B cell (primary cell): ENCODE measurements at regions not wholly inside any gene's neighbourhood (a gene's known extent, or its start where the extent isn't known, plus 50 kb on each side); places are given as distances from the start of the nearest gene placed in this dataset.

Source experiments
- ATAC-seq: fragments of 200-7000 bp; cut with Tn5 transposase; one replicate; pipeline ENCODE4 v1.10.0; 2021; ENCODE audit warnings: low read depth, mild to moderate bottlenecking, moderate number of reproducible peaks, moderate library complexity
- CTCF ChIA-PET: fragments of 350-600 bp; sonication (Branson Sonifier 250); formaldehyde crosslinking; loops from one replicate; lab custom pipeline; 2021; ENCODE audit warnings: antibody characterized with exemption, inconsistent platforms; lab: Charles Lee
- POLR2A ChIA-PET: fragments of 350-600 bp; sonication (Branson Sonifier 250); formaldehyde crosslinking; loops from one replicate; lab custom pipeline; 2021; ENCODE audit warnings: antibody characterized with exemption; lab: Charles Lee
- DNase-seq: peaks from one replicate; pipeline ENCODE4 v3.0.0; 2013
- H2AFZ ChIP-seq: 2 replicates; pipeline ENCODE4 v1.6.1; 2012; ENCODE audit warnings: mild to moderate bottlenecking, low read depth, low read length; ENCODE audit not compliant: insufficient read depth, poor library complexity, severe bottlenecking
- H3K27ac ChIP-seq, 2 donors: 1 replicate in 1 of 2; 2 replicates in 1 of 2; pipeline ENCODE4 v1.5.1; 2012 to 2013; ENCODE audit warnings: low read length in 2 of 2, mild to moderate bottlenecking in 2 of 2, moderate library complexity in 1 of 2
- H3K27me3 ChIP-seq, 4 experiments: fragments of 200-600 bp in 1 of 4; sonication (generic) in 1 of 4; replicated peaks in 1 of 4; 1 replicate in 2 of 4; 2 replicates in 2 of 4; pipeline versions ENCODE4 v1.6.1 to v1.7.0; 2013 to 2016; ENCODE audit warnings: low read length in 3 of 4, mild to moderate bottlenecking in 2 of 4, mixed read lengths in 1 of 4, moderate library complexity in 1 of 4; ENCODE audit not compliant: insufficient read depth in 4 of 4, control insufficient read depth in 3 of 4; ENCODE audit errors: control extremely low read depth in 1 of 4
- H3K36me3 ChIP-seq, 2 experiments: replicated peaks in 1 of 2; 1 replicate in 1 of 2; 2 replicates in 1 of 2; pipeline versions ENCODE4 v1.6.1 to v1.7.1; 2013; ENCODE audit warnings: low read length in 1 of 2; ENCODE audit not compliant: insufficient read depth in 2 of 2, control insufficient read depth in 1 of 2; ENCODE audit errors: control extremely low read depth in 1 of 2, extremely low read depth in 1 of 2
- H3K4me1 ChIP-seq, 2 donors: fragments of 200-600 bp in 1 of 2; sonication (generic) in 1 of 2; 1 replicate in 1 of 2; 2 replicates in 1 of 2; pipeline versions ENCODE4 v1.5.1 to v1.6.1; 2013 to 2017; ENCODE audit warnings: low read length in 2 of 2; ENCODE audit not compliant: control insufficient read depth in 2 of 2, insufficient read depth in 2 of 2
- H3K4me2 ChIP-seq: replicated peaks from 2 replicates; pipeline ENCODE3; 2012; ENCODE audit warnings: mild to moderate bottlenecking, low read depth, low read length; ENCODE audit not compliant: poor library complexity, severe bottlenecking
- H3K4me3 ChIP-seq, 5 experiments: fragments of 200-600 bp in 1 of 5; sonication (generic) in 1 of 5; 1 replicate in 3 of 5; 2 replicates in 2 of 5; pipeline versions ENCODE4 v1.5.1 to v1.7.0; 2011 to 2016; ENCODE audit warnings: low read length in 4 of 5, mild to moderate bottlenecking in 4 of 5, low read depth in 2 of 5, control low read depth in 1 of 5, moderate library complexity in 1 of 5; ENCODE audit not compliant: insufficient read depth in 1 of 5; ENCODE audit errors: control extremely low read depth in 1 of 5, extremely low read depth in 1 of 5
- H3K79me2 ChIP-seq: fragments of 200-600 bp; sonication (generic); one replicate; pipeline ENCODE4 v1.6.0; 2016; ENCODE audit warnings: low read length; ENCODE audit not compliant: control insufficient read depth, insufficient read depth
- H3K9ac ChIP-seq: fragments of 200-600 bp; sonication (generic); 2 replicates; pipeline ENCODE4 v1.6.1; 2017; ENCODE audit warnings: mild to moderate bottlenecking, low read length, moderate library complexity
- H3K9me3 ChIP-seq, 3 donors: one replicate each; pipeline versions ENCODE4 v1.6.1 to v1.7.1; 2013; ENCODE audit warnings: low read length in 2 of 3; ENCODE audit not compliant: control insufficient read depth in 2 of 3, insufficient read depth in 1 of 3; ENCODE audit errors: control extremely low read depth in 1 of 3
- H4K20me1 ChIP-seq: 2 replicates; pipeline ENCODE4 v1.6.0; 2012; ENCODE audit warnings: mild to moderate bottlenecking, low read length; ENCODE audit not compliant: insufficient read depth, control insufficient read depth, poor library complexity, severe bottlenecking
- H3K27ac Mint-ChIP-seq: one replicate; pipeline ENCODE4 v1.8.0; 2021; ENCODE audit warnings: mixed read lengths
- H3K27me3 Mint-ChIP-seq: one replicate; pipeline ENCODE4 v1.8.0; 2021; ENCODE audit warnings: mixed read lengths
- H3K4me1 Mint-ChIP-seq: one replicate; pipeline ENCODE4 v1.8.0; 2021; ENCODE audit warnings: mixed read lengths
- H3K4me3 Mint-ChIP-seq: one replicate; pipeline ENCODE4 v1.8.0; 2021; ENCODE audit warnings: mixed read lengths
- H3K9me3 Mint-ChIP-seq: one replicate; pipeline ENCODE4 v1.8.0; 2022; ENCODE audit warnings: mixed read lengths; ENCODE audit not compliant: insufficient read depth
- CTCF ChIP-seq: fragments of 200-600 bp; IDR thresholded peaks from one replicate; pipeline ENCODE4 v1.8.0; 2022; ENCODE audit warnings: antibody characterized with exemption, mild to moderate bottlenecking
- EZH2 ChIP-seq: IDR thresholded peaks from 2 replicates; pipeline ENCODE4 v1.6.1; 2012; ENCODE audit warnings: borderline replicate concordance, low read depth, mild to moderate bottlenecking, moderate library complexity, low read length; ENCODE audit not compliant: insufficient read depth, poor library complexity, severe bottlenecking
- WGBS: methylation state at CpG from one replicate; pipeline ENCODE4 v1.1.5; 2013; ENCODE audit warnings: missing lambda C conversion rate; ENCODE audit not compliant: insufficient coverage; 5-methylcytosine and 5-hydroxymethylcytosine counted together
- intact Hi-C: fragments of 100-400 bp; cut with micrococcal nuclease; formaldehyde crosslinking; loops from one replicate; pipeline ENCODE4 v1.10.0; 2022

- TF ChIP-seq CTCF, result no peak
- TF ChIP-seq EZH2, result no peak
- Mint-ChIP-seq H3K4me1 (no peaks in the 10 kb centered on the region), H3K27ac (no peak overlapping the region), H3K27me3 (no peaks in the 10 kb centered on the region), H3K9me3 (no peaks in the 10 kb centered on the region), H3K4me3 (no peak overlapping the region)
- Histone ChIP-seq H3K4me3 (no peak overlapping the region), H3K9me3 (no peaks in the 10 kb centered on the region), H3K4me1 (no peaks in the 10 kb centered on the region), H3K27me3 (no peaks in the 10 kb centered on the region), H2AFZ (no peak overlapping the region), H3K27ac (no peak overlapping the region), H3K4me2 (no peak overlapping the region), H3K36me3 (no peaks in the 10 kb centered on the region), H3K9ac (no peak overlapping the region), H3K79me2 (no peaks in the 10 kb centered on the region), H4K20me1 (no peaks in the 10 kb centered on the region)
- ChIA-PET POLR2A (no interaction called here), CTCF (no interaction called here)
- WGBS, result no CpG with 5 or more reads among the region's 1 CpG
- ATAC-seq, result no peak
- intact Hi-C loops, result no loop called here
- no peak for DNase-seq
Measured at GRCh38 chr3:135471911-135472310, 493.6 kb upstream of the PPP2R3A start.

- TF ChIP-seq EZH2 (no peak), CTCF (no peak)
- no peaks in the 10 kb centered on the region for H3K79me2 ChIP-seq
- no peaks in the 10 kb centered on the region for H3K36me3 ChIP-seq
- H4K20me1 ChIP-seq, result no peaks in the 10 kb centered on the region
- H3K9ac ChIP-seq, result no peak overlapping the region
- H3K4me1 ChIP-seq, result no peaks in the 10 kb centered on the region
- no peaks in the 10 kb centered on the region for H3K27me3 ChIP-seq
- Mint-ChIP-seq H3K9me3 (no peaks in the 10 kb centered on the region), H3K4me3 (no peak overlapping the region), H3K27me3 (no peaks in the 10 kb centered on the region), H3K4me1 (no peaks in the 10 kb centered on the region), H3K27ac (no peak overlapping the region)
- intact Hi-C loops, result no loop called here
- no peak for ATAC-seq
- no peak for DNase-seq
- no peak overlapping the region for H2AFZ ChIP-seq
- H3K9me3 ChIP-seq, result no peaks in the 10 kb centered on the region
- ChIA-PET POLR2A (no interaction called here), CTCF (no interaction called here)
- H3K27ac ChIP-seq, result no peak overlapping the region
- no peak overlapping the region for H3K4me2 ChIP-seq
- H3K4me3 ChIP-seq, result no peak overlapping the region
Measured at GRCh38 chr3:135473449-135473848, 492.1 kb upstream of the PPP2R3A start.
